ENCODE measurements at regions not wholly inside any gene's neighbourhood (a gene's known extent, or its start where the extent isn't known, plus 50 kb on each side); places are given as distances from the start of the nearest gene placed in this dataset.
"Not testable (repeated sequence)": the region's sequence is repeated elsewhere in the genome, so short reads cannot be mapped to it uniquely, and the experiment has no call there.

- DNase-seq: no peak
Observed at GRCh38 chr1:100791586-100791985, 72.0 kb downstream of the VCAM1 start.

GRCh38 chr1:100793659-100794058 lies 74.1 kb downstream of the VCAM1 start:
- peak in 1 of 2 experiments; percentile 62 for DNase-seq

GRCh38 chr1:100794748-100795645 lies 75.5 kb downstream of the VCAM1 start:
- DNase-seq: peak; percentile 64 to 79

- DNase-seq: no peak
Observed at GRCh38 chr1:100795646-100795985, 76.1 kb downstream of the VCAM1 start.

- DNase-seq: no peak
Observed at GRCh38 chr1:100796046-100796445, 76.5 kb downstream of the VCAM1 start.

- no peak for DNase-seq
Observed at GRCh38 chr1:100799548-100799947, 80.0 kb downstream of the VCAM1 start.

GRCh38 chr1:100799954-100800612 lies 80.5 kb downstream of the VCAM1 start:
- no peak for DNase-seq

- not testable (repeated sequence) for DNase-seq
Observed at GRCh38 chr1:100801256-100801655, 81.7 kb downstream of the VCAM1 start.

- not testable (repeated sequence) for DNase-seq
Observed at GRCh38 chr1:100803280-100803679, 83.7 kb downstream of the VCAM1 start.

- no peak for DNase-seq
Observed at GRCh38 chr1:100806601-100807000, 87.1 kb downstream of the VCAM1 start.

GRCh38 chr1:100810360-100810759 lies 84.3 kb downstream of the EXTL2 start:
- DNase-seq: no peak

- no peak for DNase-seq
Observed at GRCh38 chr1:100811808-100812207, 82.8 kb downstream of the EXTL2 start.

- DNase-seq: not testable (repeated sequence)
Observed at GRCh38 chr1:100814938-100815337, 79.7 kb downstream of the EXTL2 start.

- no peak for DNase-seq
Observed at GRCh38 chr1:100816049-100816448, 78.6 kb downstream of the EXTL2 start.

GRCh38 chr1:100820195-100820594 lies 74.4 kb downstream of the EXTL2 start:
- DNase-seq: not testable (repeated sequence)

GRCh38 chr1:100821919-100822318 lies 72.7 kb downstream of the EXTL2 start:
- not testable (repeated sequence) for DNase-seq
